GM19397 (cell line): ENCODE measurements at regions not wholly inside any gene's neighbourhood (a gene's known extent, or its start where the extent isn't known, plus 50 kb on each side); places are given as distances from the start of the nearest gene placed in this dataset.

Source experiments
- ATAC-seq: cut with Tn5 transposase; IDR thresholded peaks from one replicate; pipeline ENCODE4 v1.9.1; 2021; ENCODE audit warnings: mild to moderate bottlenecking, moderate library complexity; ENCODE audit not compliant: unreplicated experiment

- peak; percentile 87 for ATAC-seq
These were observed 55.8 kb upstream of the SHC3 start for GRCh38 chr9:89234205-89235067.

GRCh38 chr9:89236955-89237573 lies 58.4 kb upstream of the SHC3 start:
- no peak for ATAC-seq

GRCh38 chr9:89238424-89238823 lies 59.8 kb upstream of the SHC3 start:
- ATAC-seq: no peak

DNA sequence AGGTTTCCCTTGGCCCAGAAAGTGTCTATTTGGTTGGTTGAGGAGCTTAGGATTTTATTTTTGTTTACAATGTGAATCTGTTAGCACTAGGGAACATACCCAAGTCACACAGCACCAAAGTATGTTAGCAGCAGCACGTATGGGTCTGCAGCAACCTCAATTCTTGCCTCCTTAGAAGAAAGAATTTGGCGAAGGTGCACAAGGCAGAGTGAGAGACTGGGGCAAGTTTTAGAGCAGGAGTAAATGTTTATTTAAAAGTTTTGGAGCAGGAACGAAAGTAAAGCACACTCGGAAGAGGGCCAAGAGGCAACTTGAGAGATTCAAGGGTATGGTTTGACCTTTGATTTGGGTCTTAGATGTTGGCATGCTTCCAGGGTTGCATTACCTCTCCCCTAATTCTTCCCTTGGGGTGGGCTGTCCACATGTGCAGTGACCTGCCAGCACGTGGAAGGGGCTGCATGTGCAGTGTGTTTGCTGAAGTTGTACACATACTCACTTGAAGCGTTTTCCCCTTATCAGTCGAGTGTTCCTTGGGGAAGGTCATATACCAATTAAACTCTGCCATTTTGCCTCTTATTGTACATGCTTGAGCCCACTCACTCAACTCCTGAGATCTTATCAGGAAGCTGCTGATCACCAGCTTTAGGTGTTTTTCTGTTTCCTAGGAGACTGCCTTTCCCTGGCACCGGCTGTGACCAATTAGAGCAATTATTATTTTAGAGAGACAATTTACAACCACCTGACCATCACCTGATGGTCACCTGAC lies 64.9 kb upstream of the SHC3 start:
- ATAC-seq: no peak

- ATAC-seq: no peak
These were observed 64.2 kb upstream of the CKS2 start for GRCh38 chr9:89246840-89247239.

- ATAC-seq: no peak
These were observed 63.3 kb upstream of the CKS2 start for GRCh38 chr9:89247431-89248353.

GRCh38 chr9:89249001-89249400 lies 62.0 kb upstream of the CKS2 start:
- ATAC-seq: no peak

GRCh38 chr9:89252651-89253267 lies 58.2 kb upstream of the CKS2 start:
- ATAC-seq: no peak

DNA sequence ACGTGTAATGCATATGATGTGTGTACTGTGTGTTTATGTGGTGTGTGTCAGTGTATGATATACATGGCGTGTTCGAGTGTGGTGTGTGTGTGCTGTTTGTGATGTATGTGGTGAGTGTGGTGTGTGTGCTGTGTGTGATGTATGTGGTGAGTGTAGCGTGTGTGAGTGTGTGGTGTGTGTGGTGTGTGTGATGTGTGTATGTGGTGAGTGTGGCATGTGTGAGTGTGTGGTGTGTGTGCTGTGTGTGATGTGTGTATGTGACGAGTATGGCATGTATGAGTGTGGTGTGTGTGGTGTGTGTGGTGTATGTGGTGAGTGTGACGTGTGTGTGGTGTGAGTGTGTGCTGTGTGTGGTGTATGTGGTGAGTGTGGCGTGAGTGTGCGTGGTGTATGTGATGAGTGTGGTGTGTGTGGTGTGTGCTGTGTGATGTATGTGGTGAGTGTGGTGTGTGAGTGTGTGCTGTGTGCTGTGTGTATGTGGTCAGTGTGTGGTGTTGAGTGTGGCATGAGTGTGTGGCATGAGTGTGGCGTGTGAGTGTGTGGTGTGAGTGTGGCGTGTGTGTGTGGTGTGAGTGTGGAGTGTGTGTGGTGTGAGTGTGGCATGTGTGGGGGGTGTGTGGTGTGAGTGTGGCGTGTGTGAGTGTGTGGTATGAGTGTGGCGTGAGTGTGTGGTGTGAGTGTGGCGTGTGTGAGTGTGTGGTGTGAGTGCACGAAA lies 56.8 kb upstream of the CKS2 start:
- ATAC-seq: no peak

DNA sequence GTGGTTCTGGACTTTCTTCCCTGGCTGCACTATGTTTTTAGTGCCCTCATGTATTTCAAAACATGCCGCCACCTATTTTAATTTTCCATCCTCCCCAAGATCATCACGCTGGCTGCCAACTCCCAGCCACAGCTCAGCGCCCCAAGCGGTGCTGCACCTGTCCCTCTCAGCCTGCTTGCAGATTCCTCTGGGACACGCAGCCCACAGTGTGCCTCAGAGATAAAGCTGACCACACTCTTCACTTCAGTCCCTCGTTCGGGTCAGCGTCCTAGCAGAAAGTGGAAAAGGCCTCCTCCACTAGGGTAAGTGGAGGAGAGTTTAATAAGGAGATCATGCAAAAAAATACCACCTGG lies 56.2 kb upstream of the CKS2 start:
- no peak for ATAC-seq

DNA sequence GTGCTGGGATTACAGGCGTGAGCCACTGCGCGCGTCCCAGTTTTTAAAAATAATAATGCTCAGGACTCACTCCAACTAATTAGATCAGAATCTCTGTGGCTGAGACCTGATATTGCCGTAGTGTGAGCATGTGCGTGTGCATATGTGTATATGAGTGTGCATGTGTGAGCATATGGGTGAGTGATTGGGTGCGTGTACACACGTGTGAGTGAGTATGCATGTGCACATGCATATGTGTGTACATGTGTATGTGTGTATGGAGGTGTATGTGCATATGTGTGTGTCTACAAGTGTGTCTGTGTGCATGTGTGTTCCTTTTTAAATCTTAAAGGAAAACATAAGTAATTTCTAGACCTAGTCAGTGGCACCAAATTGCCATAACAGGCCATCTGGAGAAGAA lies 54.8 kb upstream of the CKS2 start:
- no peak for ATAC-seq

- ATAC-seq: no peak
These were observed 54.4 kb upstream of the CKS2 start for GRCh38 chr9:89256642-89257041.

- no peak for ATAC-seq
These were observed 50.5 kb upstream of the CKS2 start for GRCh38 chr9:89260525-89260924.
